ENCODE measurements at regions not wholly inside any gene's neighbourhood (a gene's known extent, or its start where the extent isn't known, plus 50 kb on each side); places are given as distances from the start of the nearest gene placed in this dataset.

DNA sequence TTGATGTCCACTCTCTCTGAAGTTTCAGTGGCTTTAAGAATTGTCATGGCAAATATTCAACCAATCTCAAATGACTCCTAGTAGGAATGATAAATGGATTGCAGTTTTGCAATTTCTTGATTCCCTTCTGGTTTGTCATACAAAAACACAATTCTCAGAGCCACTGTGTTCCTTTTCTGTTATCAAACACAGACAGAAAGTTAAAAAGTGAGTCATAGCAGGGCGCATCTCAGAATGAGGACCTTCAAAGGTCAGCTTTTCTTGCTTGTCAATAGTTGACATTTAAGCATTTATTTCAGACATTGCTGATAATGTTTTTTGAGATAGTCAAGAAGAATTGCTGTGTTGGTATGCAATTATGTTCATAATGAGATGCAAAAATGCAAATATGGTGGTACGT lies 405.9 kb downstream of the NR2F2 start:
- no peak for DNase-seq (ENCODE audit: low read depth)

DNA sequence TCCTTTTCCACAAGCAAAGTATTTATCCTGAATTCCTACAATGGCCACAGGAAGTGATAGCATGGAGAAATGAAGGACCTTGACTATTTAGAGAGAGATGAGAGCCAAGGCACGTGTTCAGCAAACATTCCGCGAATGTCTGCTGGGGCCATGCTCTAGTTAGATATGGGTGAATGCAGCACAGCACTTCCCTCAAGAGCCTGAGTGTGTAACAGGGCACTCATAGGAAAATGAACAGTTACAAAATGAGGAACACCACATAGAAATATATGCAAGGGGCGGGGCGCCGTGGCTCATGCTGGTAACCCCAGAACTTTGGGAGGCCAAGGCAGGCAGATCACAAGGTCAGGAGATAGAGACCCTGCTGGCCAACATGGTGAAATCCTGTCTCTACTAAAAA lies 406.9 kb downstream of the NR2F2 start:
- DNase-seq (ENCODE audit: low read depth), result no peak

DNA sequence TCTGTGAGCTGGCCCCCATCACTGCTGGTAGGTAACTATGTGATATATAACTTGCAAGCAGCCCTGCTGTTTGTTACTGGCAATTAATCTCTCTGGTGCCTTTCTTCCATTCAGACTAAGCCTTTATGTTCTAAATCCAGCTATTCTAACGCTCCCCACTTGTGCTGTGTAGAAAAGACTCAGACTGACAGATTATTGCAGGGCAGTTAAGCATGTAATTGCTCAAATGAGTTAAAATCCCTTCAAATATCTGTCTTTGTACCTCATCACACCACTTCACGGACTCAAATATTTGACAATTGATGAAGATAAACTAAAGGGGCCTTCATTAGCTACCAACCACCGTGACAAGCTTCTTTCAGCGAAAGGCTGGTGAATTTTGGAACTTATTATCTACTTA lies 416.2 kb downstream of the NR2F2 start:
- no peak for DNase-seq (ENCODE audit: low read depth)

DNA sequence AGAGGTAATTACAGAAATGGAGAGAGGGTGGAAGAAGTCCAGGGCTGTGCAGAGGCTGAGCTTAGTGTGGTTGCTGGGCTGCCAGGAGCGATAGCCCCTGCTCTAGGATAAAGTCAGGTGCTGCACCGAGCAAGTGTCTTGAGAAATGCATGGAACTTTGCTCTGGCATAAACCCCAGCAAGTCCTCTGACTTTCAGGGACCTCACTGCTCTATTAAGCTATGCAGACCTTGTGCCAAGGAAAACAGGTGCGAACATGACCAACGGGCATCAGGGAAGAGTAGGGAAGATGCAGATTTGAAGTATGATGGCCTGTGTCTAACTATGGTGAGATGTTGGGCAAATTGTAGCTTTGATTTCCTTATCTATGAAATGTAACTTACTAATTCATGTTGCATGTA lies 416.8 kb downstream of the NR2F2 start:
- no peak for DNase-seq (ENCODE audit: low read depth)

DNA sequence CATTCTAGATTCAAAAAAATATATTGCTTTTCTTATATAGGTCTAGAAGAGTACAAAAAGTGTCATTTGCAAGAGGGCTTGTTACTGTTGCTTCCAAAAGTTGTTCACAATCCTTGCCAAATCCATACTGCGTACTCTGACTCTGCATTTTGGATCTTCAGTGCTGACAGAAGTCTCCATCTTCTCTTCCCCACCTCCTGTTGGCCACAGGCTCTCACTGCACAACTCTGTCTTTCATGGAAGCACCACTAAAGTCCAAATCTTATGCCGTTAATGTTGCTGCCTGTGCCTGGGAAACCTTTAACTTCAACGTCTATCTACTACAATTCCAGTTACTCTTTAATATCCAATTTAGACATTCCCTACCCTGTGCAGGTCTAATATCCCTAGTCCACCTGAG lies 419.9 kb downstream of the NR2F2 start:
- no peak for DNase-seq (ENCODE audit: low read depth)

DNA sequence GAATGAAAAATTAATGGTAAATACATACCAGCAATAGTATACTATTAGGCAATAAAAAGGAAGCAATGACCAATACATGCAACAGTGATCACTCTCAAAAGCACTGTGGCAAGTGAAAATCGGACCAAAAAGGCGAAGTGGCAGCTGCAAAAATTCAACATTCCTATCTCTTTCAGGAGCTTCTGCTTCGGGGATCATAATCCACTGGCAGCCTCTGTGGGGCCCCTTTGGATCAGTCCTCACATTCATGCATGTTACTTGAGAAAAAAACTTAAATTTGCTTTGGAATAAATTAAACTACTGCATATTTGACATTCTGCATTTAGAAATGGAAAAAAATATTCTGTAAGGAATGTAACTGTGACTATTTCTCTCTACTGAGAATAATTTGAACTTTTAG lies 425.6 kb downstream of the NR2F2 start:
- DNase-seq (ENCODE audit: low read depth), result no peak

DNA sequence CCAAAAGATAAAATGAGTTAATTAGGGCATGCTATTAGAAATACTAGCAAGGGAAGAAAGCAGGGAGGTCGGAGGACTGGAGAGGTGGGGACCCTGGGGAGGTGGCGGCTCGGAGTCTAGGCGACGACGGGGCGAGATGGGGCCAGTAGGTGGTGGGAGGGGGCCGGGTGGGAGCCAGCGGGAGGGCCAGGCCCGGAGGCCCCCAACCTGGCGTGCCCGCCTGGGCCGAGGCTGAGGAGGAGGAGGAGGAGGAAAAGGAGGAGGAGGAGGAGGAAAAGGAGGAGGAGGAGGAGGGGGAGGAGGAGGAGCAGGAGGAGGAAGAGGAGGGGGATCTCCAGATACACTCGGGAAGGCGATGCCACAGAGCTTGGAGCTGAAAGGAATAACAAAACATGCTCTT lies 426.2 kb downstream of the NR2F2 start:
- DNase-seq (ENCODE audit: low read depth), result no peak

DNA sequence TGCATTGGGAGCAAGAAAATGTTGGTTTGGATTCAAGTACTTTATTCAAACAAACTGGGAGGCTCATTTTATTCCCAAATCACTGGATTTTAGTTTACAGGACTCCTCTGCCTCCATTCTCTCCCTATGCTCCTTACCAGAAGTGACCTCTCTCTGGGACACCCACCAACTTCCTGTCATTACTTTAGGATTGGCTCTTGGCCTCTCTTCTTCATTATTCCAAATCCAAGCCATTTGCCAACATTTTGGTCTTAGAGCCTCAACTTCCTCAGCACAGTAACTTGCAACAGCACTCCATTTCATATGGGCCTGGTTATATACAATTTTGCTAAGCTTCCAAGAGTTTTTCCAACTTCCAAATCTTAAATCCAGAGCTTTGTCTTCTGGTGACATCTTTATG lies 432.1 kb downstream of the NR2F2 start:
- DNase-seq (ENCODE audit: low read depth), result no peak

DNA sequence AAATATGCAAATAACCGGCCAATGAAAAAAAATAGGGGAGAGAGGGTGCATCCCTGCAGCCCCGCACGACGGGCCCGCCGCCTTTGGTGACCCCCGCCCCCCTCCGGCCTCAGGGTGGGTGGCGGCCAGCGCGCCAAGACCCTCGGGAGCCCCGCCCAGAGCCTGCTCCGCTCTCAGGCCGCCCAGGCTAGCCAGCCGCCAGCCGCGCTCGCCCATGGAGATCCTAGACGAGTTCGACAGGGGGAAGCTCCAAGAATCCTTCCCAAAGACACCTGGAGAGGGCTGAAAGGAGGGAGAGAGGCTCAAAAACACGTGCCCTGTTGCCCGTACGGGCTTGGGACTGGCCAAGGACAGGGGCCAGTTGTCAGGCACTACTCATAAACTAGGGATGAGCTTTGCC lies 434.0 kb downstream of the NR2F2 start:
- no peak for DNase-seq (ENCODE audit: low read depth)

DNA sequence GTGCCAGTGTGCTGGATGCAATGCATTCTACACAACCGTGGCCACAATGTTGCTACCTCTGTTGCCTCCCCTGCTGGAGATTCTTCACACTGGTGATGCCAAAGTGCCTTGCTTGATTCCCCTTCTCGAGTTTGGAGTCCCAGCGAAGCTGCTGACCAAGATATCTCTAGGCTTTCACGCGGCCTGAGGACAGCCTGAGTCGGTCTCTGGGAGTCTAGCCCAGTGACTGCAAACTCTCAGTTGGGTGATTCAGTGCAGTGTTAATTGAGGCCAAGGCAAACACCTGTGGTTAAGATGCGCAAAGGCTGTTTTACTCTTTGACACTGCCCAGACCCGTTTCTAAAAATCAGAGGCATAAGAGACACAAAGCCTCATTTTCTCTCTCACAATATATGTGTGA lies 434.4 kb downstream of the NR2F2 start:
- no peak for DNase-seq (ENCODE audit: low read depth)

DNA sequence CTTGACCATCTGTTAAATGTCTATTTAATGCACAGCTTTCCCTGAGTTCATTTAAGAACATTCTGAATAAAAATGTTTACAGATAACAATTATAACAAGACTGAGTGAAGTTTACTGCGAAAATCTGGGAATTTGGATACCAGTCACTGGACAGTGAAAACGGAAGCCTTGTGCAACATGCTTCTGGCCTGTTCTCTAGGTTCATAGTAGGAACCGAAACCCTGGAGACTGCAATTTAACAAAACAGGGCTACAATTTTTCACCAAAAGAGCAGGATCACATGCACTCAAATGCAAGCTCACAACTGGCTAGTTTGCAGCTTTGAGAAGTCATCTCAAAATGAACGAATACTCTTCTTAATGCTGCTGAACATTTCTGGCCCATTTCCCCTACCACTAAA lies 435.9 kb downstream of the NR2F2 start:
- no peak for DNase-seq (ENCODE audit: low read depth)

DNA sequence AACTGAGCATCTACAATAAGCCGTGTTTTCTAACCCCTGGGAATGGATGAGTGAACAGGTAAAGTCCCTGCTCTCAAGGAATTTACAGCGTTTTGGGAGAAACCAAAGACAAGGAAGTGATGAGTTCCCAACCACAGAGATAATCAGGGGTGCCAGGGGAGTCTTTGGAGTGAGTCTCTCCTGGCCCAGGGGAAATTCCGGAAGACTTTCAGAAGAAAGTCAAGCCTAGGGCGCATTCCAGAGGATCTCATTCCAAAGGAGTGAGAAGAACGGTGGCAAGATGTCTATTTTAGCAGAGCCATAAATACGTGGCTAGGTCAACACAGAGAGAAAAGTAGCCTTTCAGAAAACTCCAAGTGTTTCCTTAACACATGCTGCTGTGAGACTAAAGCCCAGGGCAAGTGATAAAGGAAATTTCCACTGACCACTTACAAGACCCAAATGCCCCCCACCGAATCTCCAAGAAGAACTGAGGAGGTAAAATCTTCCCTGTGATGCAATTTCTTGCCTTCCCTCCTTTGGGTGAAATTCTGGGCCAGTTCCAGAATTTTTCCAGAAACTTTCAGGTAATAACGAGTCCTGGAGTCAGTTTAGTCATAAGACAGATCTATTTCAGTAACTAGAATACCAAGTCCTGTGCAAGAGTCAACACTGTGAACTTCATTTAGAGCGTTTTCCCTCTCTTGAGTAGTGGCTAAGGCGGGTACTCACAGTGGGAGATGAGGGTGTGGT lies 437.4 kb downstream of the NR2F2 start:
- DNase-seq (ENCODE audit: low read depth), result no peak

DNA sequence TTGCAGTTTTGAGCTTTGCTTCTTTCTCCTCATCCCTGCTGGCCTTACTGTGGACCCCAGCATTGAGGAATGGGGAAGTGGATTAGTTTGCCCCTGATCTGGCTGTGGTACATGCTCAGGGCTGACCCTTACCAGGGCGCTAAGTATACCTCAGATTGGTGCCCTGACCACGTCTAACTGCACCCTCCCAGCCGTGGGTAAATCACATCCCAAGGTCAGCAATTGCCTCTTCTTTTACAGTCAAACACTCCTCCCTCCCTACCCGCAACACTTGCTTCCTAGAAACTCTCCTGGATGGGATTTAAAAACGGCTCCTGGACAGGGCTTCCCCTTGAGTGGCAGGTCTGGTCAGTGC lies 437.9 kb downstream of the NR2F2 start:
- no peak for DNase-seq (ENCODE audit: low read depth)

DNA sequence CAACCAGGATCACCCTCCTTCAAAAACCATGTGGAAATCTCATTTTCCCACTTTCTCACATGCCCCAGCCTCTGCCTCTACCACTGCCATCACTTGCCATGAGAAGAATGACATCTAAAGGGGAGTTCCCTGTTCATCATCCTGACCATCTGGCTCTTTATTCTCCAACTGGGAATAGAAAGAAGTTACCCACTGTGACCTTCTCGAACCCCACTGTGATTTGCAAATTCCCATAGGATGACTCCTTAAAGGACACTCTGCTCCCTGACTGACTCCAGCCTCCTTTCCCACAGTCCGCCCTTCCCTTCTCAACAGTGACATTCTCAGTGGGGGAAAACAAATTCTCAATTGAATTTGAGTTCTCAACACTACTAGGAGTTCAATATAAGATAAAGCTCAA lies 440.5 kb downstream of the NR2F2 start:
- DNase-seq (ENCODE audit: low read depth), result no peak

DNA sequence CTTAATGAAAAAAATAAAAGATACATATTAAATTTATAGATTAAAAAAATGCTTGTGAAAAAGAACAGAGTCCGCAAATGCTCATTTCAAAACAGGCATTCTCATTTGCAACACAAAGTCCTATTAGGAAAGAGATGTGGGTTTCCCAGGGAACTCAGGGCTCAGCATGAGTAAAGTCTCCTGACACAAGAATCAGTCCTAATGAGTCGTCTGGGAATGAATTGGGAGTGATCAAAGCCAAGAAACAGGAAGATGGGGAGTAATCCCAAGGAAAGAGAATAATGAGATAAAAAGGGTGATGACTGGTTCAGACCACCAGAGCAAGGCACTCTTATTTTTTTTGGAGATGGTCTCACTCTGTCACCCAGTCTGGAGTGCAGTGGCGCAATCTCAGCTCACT lies 443.7 kb downstream of the NR2F2 start:
- no peak for DNase-seq (ENCODE audit: low read depth)

DNA sequence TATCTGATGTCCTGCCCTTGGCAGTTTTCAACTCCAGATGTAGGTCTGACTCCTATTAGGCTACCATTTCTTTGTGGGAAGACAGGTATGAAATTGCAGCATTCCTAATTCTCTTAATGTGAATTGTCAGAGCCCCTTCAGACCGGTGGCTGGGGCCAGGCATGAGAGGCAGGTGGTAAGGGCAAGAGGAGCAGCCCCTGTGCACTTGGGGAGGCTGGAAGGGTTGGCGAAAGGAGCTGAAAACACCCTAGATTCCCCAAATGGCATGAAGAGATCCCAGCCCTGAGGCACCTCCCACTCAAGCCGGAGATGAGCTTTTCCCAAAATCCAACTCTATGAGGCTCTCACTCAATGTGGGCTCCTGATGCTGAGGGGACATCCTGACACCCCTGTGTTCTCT lies 453.2 kb downstream of the NR2F2 start:
- DNase-seq (ENCODE audit: low read depth), result no peak

DNA sequence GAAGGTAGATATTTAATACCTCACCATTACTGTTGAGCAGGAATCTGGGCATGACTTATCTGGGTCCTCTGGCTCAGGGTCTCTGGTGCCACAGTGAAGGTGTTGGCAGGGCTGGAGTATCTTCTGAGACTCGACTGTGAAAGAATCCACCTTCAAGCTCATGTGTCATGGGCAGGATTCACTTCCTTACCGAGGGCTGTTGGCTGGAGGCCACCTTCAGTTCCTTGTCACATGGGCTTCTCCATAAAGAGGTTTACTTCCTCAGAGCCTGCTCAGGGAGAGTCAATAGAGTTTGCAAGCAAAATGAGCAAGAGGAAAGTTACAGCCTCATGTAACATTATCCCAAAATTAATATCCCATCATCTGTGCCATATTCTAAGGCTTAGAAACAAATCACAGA lies 459.5 kb downstream of the NR2F2 start:
- DNase-seq (ENCODE audit: low read depth), result no peak

DNA sequence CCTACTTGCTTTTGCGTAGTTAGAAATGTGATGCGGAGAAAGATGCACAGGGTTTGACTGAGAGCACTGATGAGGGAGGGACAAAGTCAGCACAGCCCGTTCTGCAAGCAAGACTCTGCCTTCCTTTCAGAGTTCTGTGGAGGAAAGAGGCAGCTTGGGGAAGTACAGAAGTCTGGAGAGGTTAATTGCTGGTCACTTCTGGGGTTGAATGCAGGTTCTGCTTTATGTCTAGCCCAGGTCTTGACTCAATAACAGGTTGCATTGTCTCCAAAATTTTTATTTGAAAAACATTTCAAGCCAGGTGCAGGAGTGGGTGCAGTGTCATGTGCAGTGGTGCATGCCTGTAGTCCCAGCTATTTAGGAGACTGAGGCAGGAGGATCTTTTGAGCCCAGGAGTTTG lies 461.7 kb downstream of the NR2F2 start:
- DNase-seq (ENCODE audit: low read depth), result no peak

DNA sequence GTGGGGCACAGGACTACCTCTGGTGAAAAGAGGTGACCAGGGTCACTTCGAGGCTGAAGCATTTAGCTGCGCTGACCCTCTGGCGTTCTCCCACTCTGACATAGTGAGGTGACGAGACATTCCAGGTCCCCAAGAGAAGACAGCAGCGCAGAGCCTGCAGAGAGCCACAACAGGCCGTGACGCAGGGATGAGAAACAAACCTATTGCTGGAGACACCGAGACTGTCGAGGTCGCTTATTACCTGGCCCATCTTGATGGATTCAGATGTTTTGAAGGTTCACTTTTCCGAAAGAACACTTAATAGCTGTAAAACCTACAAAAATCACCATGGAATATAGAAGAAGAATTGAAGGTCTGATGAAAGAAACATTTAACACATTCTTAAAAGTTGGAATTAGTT lies 466.3 kb downstream of the NR2F2 start:
- no peak for DNase-seq (ENCODE audit: low read depth)

DNA sequence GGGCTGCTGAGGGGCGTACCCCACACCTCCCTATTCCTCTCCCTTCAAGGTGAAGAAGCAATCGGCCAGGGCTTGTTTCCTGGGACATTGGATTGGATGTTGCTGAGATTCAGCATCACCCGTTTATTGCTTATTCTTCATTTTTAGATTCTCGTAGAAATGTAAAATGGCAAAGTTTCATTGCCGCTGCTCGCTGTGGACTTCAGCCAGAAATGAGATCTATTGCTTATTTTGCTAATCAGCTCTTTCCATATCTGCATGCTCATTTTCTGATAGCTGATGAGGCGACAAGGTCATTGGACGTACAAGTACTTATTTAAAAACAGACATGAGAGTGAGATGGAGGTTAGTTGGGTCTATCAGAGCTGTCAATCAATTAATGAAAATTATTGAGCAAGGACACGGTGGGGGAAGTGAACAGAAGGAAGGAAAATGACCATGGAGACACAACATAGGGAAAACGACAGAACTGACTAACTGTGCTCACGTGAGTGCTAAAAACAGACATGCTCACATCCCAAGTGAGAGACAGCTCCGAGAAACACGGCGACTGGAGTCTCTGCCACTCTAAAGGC lies 471.2 kb downstream of the NR2F2 start:
- no peak for DNase-seq (ENCODE audit: low read depth)

DNA sequence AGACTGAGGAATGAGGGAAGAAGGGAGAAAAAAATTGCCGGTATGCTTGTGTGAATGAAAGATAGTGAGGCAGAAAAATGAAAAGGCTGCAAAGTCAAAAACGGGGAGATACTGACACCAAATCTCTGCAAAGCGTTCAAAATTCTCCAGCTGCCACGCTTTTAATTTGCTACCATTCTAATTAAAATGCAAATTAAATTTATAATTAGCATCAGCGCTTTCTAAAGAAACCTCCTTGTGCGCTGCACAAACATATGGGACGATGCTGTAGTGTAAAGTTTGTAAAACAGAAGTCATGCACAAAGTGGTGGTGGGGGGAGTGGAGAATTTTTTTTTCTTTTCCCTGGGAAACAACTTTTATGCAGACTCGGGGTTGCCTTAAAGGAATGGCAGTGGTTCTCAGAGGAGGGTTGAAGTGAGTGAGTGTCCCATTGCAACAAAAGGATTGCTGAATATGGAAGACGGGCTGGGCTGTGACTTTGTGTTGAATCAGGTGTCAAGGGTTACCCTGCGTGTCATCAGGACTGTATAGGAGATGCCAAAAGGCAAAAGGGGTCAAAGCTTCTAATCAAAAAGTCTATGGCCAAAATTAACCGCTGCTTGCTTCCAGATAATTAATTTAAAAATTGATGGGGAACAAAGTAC lies 472.2 kb downstream of the NR2F2 start:
- no peak for DNase-seq (ENCODE audit: low read depth)

DNA sequence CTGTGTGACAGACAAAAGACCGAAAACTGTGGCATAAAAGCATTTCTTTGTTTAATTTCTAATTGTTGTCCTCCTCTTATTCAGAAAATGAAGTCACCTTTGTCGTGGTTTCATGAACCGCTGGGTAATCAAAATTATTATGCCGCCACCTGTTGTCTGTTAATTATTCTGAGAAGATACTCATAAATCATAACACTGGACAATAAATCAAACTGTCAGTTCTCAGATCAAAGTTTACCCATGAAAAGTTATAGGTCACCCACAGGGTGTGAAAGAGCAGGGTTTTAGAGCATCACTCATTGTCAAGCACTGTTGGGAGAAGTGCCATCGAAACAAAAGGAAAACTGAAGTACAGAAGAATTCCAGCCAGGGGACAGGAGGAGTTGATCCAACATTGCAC lies 474.3 kb downstream of the NR2F2 start:
- DNase-seq (ENCODE audit: low read depth), result no peak

DNA sequence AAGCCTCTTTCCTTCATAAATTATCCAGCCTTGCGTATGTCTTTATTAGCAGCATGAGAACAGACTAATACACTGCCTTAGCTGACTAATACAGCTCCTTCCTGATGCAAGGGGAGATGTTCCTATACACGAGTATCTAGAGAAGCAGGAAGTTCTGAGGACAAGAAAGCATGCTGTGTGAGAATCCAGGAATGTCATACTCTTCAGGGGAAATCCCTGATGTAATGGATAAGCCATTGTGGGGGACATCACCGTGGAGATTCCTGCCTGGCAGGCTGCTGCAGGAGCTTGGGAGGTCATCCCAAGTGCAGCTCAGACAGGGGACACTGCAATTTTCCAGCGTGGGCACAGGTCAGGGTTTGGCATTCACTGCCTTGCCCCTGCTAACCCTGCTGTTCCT lies 476.9 kb downstream of the NR2F2 start:
- no peak for DNase-seq (ENCODE audit: low read depth)

DNA sequence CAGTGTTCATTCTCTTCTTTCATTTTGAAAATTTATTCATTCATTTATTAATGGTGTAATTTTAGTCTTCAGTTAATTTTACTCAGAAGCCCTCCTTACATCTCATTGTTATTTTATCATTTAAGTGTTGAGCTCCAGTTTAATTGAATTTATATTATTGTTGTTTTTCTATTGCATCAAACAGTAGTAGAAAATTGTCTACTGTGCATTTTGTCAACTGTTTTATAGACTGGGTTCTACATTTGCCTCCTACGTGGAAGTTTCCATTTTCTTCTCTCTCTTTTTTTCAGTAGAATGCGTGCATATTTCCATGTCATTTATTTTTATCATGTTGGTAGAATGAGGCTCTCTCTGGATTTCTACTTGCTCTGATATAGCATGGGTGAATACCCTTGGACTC lies 487.4 kb downstream of the NR2F2 start:
- DNase-seq (ENCODE audit: low read depth), result no peak
